SK-N-SH (cell line): ENCODE measurements at regions not wholly inside any gene's neighbourhood (a gene's known extent, or its start where the extent isn't known, plus 50 kb on each side); places are given as distances from the start of the nearest gene placed in this dataset.

ENCODE experiments used
- CTCF ChIA-PET: fragments of 300-600, 350-600 bp; formaldehyde crosslinking; extraction: SDS; loops from one replicate; lab custom pipeline; 2021; lab: Yijun Ruan, JAX
- POLR2A ChIA-PET: fragments of 350-600 bp; sonication (Branson Sonifier 250); formaldehyde crosslinking; extraction: SDS; loops from one replicate; lab custom pipeline; 2020; ENCODE audit warnings: antibody characterized with exemption, inconsistent platforms; lab: Yijun Ruan, JAX
- DNase-seq: peaks from one replicate; pipeline ENCODE4 v3.0.0; 2012
- H2AFZ ChIP-seq: fragments of 200-600 bp; sonication (generic); 2 replicates; pipeline ENCODE4 v1.8.1; 2016; ENCODE audit warnings: antibody characterized with exemption, mild to moderate bottlenecking, low read depth
- H3F3A ChIP-seq: fragments of 200-600 bp; sonication (generic); replicated peaks from 2 replicates; pipeline ENCODE3; 2016; ENCODE audit warnings: antibody characterized with exemption, mild to moderate bottlenecking; ENCODE audit not compliant: insufficient read depth
- H3K27ac ChIP-seq, 2 experiments: fragments of 200-500 bp in 1 of 2; fragments of 200-600 bp in 1 of 2; sonication (Bioruptor generic) in 1 of 2; sonication (generic), shearing (Covaris generic) in 1 of 2; 2 replicates each; pipeline versions ENCODE4 v1.5.1 to v1.6.1; 2014 to 2016; ENCODE audit warnings: low read depth in 2 of 2, inconsistent platforms in 1 of 2, low read length in 1 of 2, mild to moderate bottlenecking in 1 of 2, mixed read lengths in 1 of 2
- H3K27me3 ChIP-seq: fragments of 200-600 bp; sonication (generic), shearing (Covaris generic); 2 replicates; pipeline ENCODE4 v1.6.1; 2016; ENCODE audit warnings: mixed run types; ENCODE audit not compliant: insufficient read depth
- H3K36me3 ChIP-seq, 2 experiments: fragments of 200-500 bp in 1 of 2; fragments of 200-600 bp in 1 of 2; sonication (Bioruptor generic) in 1 of 2; sonication (generic) in 1 of 2; replicated peaks in 1 of 2; 2 replicates each; pipeline versions ENCODE3 to v1.5.1; 2014 to 2016; ENCODE audit warnings: low read length in 1 of 2, mild to moderate bottlenecking in 1 of 2; ENCODE audit not compliant: insufficient read depth in 2 of 2, control insufficient read depth in 1 of 2
- H3K4me1 ChIP-seq, 2 experiments: fragments of 200-500 bp in 1 of 2; fragments of 200-600 bp in 1 of 2; sonication (Bioruptor generic) in 1 of 2; sonication (generic), shearing (Covaris generic) in 1 of 2; 2 replicates each; pipeline versions ENCODE4 v1.5.1 to v1.6.1; 2014 to 2016; ENCODE audit warnings: low read depth in 1 of 2, low read length in 1 of 2, mixed run types in 1 of 2; ENCODE audit not compliant: insufficient read depth in 2 of 2, control insufficient read depth in 1 of 2
- H3K4me2 ChIP-seq: fragments of 200-600 bp; sonication (generic), shearing (Covaris generic); 2 replicates; pipeline ENCODE4 v1.6.1; 2017; ENCODE audit warnings: mixed run types
- H3K4me3 ChIP-seq, 2 experiments: fragments of 200-500 bp in 1 of 2; fragments of 200-600 bp in 1 of 2; sonication (Bioruptor generic) in 1 of 2; sonication (generic), shearing (Covaris generic) in 1 of 2; 2 replicates each; pipeline versions ENCODE4 v1.5.1 to v1.8.1; 2014 to 2016; ENCODE audit warnings: low read depth in 2 of 2, inconsistent platforms in 1 of 2, low read length in 1 of 2, mild to moderate bottlenecking in 1 of 2, mixed read lengths in 1 of 2, moderate library complexity in 1 of 2
- H3K79me2 ChIP-seq: fragments of 200-600 bp; sonication (generic); 2 replicates; pipeline ENCODE4 v1.8.1; 2017; ENCODE audit warnings: mild to moderate bottlenecking; ENCODE audit not compliant: insufficient read depth
- H3K9ac ChIP-seq: fragments of 200-600 bp; sonication (generic); 2 replicates; pipeline ENCODE4 v1.6.1; 2017; ENCODE audit warnings: mixed run types
- H3K9me2 ChIP-seq: fragments of 200-600 bp; sonication (generic); 2 replicates; pipeline ENCODE4 v1.6.1; 2017; ENCODE audit warnings: mixed run types
- H3K9me3 ChIP-seq: fragments of 200-600 bp; sonication (generic); 2 replicates; pipeline ENCODE4 v1.6.1; 2017; ENCODE audit warnings: mixed run types, mild to moderate bottlenecking, moderate library complexity
- H4K20me1 ChIP-seq: fragments of 200-600 bp; sonication (generic); 2 replicates; pipeline ENCODE4 v1.6.1; 2017; ENCODE audit warnings: mild to moderate bottlenecking, mixed run types; ENCODE audit not compliant: insufficient read depth
- CHD2 ChIP-seq: fragments of 150-350 bp; IDR thresholded peaks from 2 replicates; pipeline ENCODE4 v1.6.1; 2018; ENCODE audit warnings: low read length; ENCODE audit not compliant: partially characterized antibody
- EP300 ChIP-seq, 2 experiments: IDR thresholded peaks; 2 replicates each; pipeline versions ENCODE4 v1.4.0 to v1.6.1; 2012; ENCODE audit warnings: borderline replicate concordance in 1 of 2, low read depth in 1 of 2, low read length in 1 of 2
- FOSL2 ChIP-seq: IDR thresholded peaks from 2 replicates; pipeline ENCODE4 v1.4.0; 2012; ENCODE audit warnings: low read depth, mild to moderate bottlenecking, moderate library complexity, borderline replicate concordance
- FOXJ3 ChIP-seq: sonication (generic); formaldehyde crosslinking; IDR thresholded peaks from 2 replicates; pipeline ENCODE4 v1.5.1; 2020; ENCODE audit warnings: mild to moderate bottlenecking, missing genetic modification reagents
- GABPA ChIP-seq: IDR thresholded peaks from 2 replicates; pipeline ENCODE4 v1.4.0; 2012; ENCODE audit warnings: low read depth, mild to moderate bottlenecking
- GATA2 ChIP-seq: sonication (generic); formaldehyde crosslinking; IDR thresholded peaks from 2 replicates; pipeline ENCODE4 v1.5.0; 2020; ENCODE audit warnings: mild to moderate bottlenecking, missing genetic modification reagents
- MAX ChIP-seq: IDR thresholded peaks from 2 replicates; pipeline ENCODE4 v1.4.0; 2012; ENCODE audit warnings: low read depth
- MEF2A ChIP-seq: IDR thresholded peaks from 2 replicates; pipeline ENCODE4 v1.4.0; 2012; ENCODE audit warnings: low read depth, borderline replicate concordance
- MXI1 ChIP-seq: IDR thresholded peaks from 2 replicates; pipeline ENCODE4 v1.6.1; 2012; ENCODE audit warnings: mild to moderate bottlenecking, low read depth, low read length, improper control_type of control experiment
- NFIC ChIP-seq: IDR thresholded peaks from 2 replicates; pipeline ENCODE4 v1.4.0; 2012; ENCODE audit warnings: borderline replicate concordance
- NRF1 ChIP-seq: IDR thresholded peaks from 2 replicates; pipeline ENCODE4 v1.6.1; 2012; ENCODE audit warnings: low read depth, mild to moderate bottlenecking, low read length
- RAD21 ChIP-seq: IDR thresholded peaks from 2 replicates; pipeline ENCODE4 v1.6.1; 2012; ENCODE audit warnings: mild to moderate bottlenecking, low read length
- RFX5 ChIP-seq: IDR thresholded peaks from 2 replicates; pipeline ENCODE4 v1.6.1; 2012; ENCODE audit warnings: mild to moderate bottlenecking, improper control_type of control experiment, low read length
- TAF1 ChIP-seq: IDR thresholded peaks from 2 replicates; pipeline ENCODE4 v1.6.1; 2012; ENCODE audit warnings: low read depth, mild to moderate bottlenecking, low read length, moderate library complexity, borderline replicate concordance
- TCF12 ChIP-seq: IDR thresholded peaks from 2 replicates; pipeline ENCODE4 v1.4.0; 2012
- USF1 ChIP-seq: IDR thresholded peaks from 2 replicates; pipeline ENCODE4 v1.4.0; 2012; ENCODE audit warnings: low read depth, borderline replicate concordance
- USF2 ChIP-seq: fragments of 150-350 bp; IDR thresholded peaks from 2 replicates; pipeline ENCODE4 v1.6.1; 2017; ENCODE audit warnings: antibody characterized with exemption, low read length, low read depth, borderline replicate concordance
- WGBS: methylation state at CpG from one replicate; pipeline ENCODE4 v1.1.6; 2017; ENCODE audit warnings: low lambda C conversion rate; 5-methylcytosine and 5-hydroxymethylcytosine counted together

- Histone ChIP-seq H3K79me2 (no peaks in the 10 kb centered on the region), H2AFZ (no peak overlapping the region)
These were observed 1522.5 kb downstream of the ARAP2 start for GRCh38 chr4:34721835-34722234.

GRCh38 chr4:34723605-34724004, 1520.7 kb downstream of the ARAP2 start:
- Histone ChIP-seq H3K4me3 (no peak overlapping the region), H3K9me2 (no peaks in the 10 kb centered on the region), H3K79me2 (no peaks in the 10 kb centered on the region), H2AFZ (no peak overlapping the region), H3F3A (no peaks in the 10 kb centered on the region), H3K27me3 (no peaks in the 10 kb centered on the region), H3K36me3 (no peaks in the 10 kb centered on the region), H3K9ac (no peak overlapping the region), H3K4me2 (no peak overlapping the region), H3K9me3 (no peaks in the 10 kb centered on the region), H3K27ac (no peak overlapping the region), H4K20me1 (no peaks in the 10 kb centered on the region), H3K4me1 (no peaks in the 10 kb centered on the region)
- CTCF ChIA-PET, result no interaction called here
- 4% methylated on average over 1 of the region's 1 CpG for WGBS
- POLR2A ChIA-PET, result no interaction called here
- no peak for DNase-seq
- TF ChIP-seq CHD2 (no peak), MEF2A (no peak)

More at GRCh38 chr4:34721835-34722234, 1522.5 kb downstream of the ARAP2 start:
- H3K4me3 ChIP-seq, result no peak overlapping the region
- H3K9ac ChIP-seq, result no peak overlapping the region
- H3K9me3 ChIP-seq, result no peaks in the 10 kb centered on the region
- POLR2A ChIA-PET, result no interaction called here
- TF ChIP-seq USF2 (no peak), RAD21 (no peak), RFX5 (no peak), FOSL2 (no peak), MAX (no peak), GATA2 (no peak), MXI1 (no peak), NFIC (no peak), EP300 (IDR thresholded peaks at IDR 0.05; ENCODE audit: borderline replicate concordance in 1 of 2, low read depth in 1 of 2, low read length in 1 of 2) (no peak), USF1 (no peak), FOXJ3 (CRISPR knock-in tag) (no peak), TCF12 (no peak), TAF1 (no peak), GABPA (no peak), NRF1 (no peak)
- WGBS, result 10% methylated on average over 1 of the region's 1 CpG
- H3K36me3 ChIP-seq, result no peaks in the 10 kb centered on the region
- H3K9me2 ChIP-seq, result no peaks in the 10 kb centered on the region
- H3K27me3 ChIP-seq, result no peaks in the 10 kb centered on the region
- no peaks in the 10 kb centered on the region for H4K20me1 ChIP-seq
- CTCF ChIA-PET, result no interaction called here
- no peak overlapping the region for H3K27ac ChIP-seq
- no peaks in the 10 kb centered on the region for H3F3A ChIP-seq
- H3K4me1 ChIP-seq, result no peaks in the 10 kb centered on the region
- H3K4me2 ChIP-seq, result no peak overlapping the region
- DNase-seq, result no peak
